NCI-H2107 (cell line): ENCODE measurements at regions not wholly inside any gene's neighbourhood (a gene's known extent, or its start where the extent isn't known, plus 50 kb on each side); places are given as distances from the start of the nearest gene placed in this dataset.

Experiments used
- DNase-seq: peaks from one replicate; lab custom pipeline; 2025; lab: John Stamatoyannopoulos, UW

GRCh38 chr15:47620960-47621681, 96.2 kb upstream of the SEMA6D start:
- DNase-seq, result no peak

DNA sequence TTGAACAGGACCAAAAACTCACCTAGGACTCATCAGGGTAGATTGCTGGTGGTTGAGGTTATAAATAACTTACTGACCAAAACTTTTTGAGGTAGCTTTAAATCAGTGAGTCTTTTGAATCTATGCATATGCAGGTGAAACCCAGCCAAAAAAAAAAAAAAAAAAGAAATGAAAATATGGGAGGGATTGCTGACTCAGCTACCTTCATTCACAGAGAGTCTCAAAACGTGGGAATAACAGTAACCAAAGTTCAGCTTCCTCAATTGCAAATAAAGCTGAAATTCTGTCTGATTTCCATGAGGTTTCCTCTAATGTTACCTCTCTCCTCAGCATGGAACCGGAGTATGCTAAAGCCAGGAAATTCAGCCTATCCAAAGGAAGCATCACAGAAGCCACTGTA, 95.2 kb upstream of the SEMA6D start:
- DNase-seq, result no peak

- no peak for DNase-seq
These were observed 92.8 kb upstream of the SEMA6D start for GRCh38 chr15:47624503-47624902.

DNA sequence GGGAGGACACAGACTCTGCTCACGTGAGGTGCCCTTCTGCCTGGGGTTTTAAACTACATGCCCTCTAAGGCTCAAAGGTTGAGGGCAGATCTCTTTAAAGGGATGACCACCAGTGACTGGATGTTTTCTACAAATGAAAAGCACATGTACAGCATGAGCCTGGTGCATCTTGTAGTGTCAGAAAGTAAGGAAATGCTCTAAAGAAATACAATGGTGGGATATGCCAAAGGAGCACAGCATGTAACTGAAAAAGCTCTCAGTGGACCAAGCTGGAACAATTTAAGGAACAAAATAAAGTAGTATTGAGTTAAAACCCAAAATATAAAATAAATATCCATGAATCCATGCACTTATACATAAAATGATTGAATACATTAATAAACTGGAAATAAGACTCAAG, 78.3 kb upstream of the SEMA6D start:
- no peak for DNase-seq

- no peak for DNase-seq
These were observed 77.2 kb upstream of the SEMA6D start for GRCh38 chr15:47640079-47640478.

GRCh38 chr15:47640901-47641300, 76.4 kb upstream of the SEMA6D start:
- DNase-seq, result no peak

DNA sequence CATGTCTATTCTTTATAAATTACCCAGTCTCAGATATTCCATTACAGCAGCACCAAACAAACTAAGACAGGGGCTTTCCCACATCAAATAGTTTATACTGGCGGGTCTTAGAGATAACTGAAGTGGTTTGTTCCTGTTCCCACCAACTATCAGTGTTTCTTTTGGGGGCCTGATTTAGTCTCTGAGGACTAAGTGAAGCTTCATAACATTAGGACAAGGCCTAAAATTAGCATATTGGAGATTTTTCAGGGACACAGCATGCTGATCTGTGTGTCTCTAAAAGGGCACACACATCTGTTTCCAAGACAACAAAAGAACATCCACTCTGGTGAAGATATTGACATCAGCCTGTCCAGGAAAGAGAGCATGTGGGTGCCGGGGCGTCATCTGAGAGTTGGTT, 72.6 kb upstream of the SEMA6D start:
- DNase-seq, result no peak

- DNase-seq, result no peak
These were observed 66.7 kb upstream of the SEMA6D start for GRCh38 chr15:47650564-47650963.

DNA sequence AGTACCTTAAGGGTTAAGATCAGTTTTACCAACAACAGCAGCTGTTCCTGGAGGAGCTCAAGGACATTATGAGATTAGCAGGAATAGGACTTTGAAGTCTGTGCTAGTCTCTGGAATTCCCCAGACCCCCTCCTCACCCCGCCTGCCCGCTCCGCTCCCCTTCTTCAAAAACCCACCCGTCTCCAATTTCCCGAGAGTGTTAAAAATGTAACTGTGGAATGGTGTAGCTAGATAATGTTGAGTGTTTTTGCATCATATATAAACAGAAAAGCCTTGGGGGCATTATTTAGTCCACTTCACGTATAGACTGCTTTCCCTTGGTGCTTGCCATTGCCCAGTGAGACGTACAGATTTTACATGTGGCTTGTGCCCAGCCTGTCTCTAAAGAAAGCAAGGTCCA, 65.0 kb upstream of the SEMA6D start:
- DNase-seq, result no peak

DNA sequence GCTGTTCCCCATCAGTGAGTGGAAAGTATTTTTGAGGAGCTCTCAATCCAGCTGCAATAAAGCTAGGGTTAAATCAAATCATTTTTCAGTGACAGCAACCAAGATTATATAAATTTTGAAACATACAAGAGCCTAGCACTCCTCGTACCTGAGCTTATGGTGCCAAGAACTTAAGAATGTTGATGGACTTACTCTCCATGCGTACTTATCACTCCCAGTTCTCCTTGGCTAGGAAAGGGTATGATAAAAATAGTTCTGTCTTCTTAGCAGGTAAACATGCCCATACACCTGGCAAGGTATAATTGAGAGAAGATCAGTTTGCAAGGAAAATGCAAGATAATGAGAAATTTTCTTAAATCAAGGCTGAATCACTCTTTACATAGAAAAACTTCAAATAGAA, 64.5 kb upstream of the SEMA6D start:
- no peak for DNase-seq

DNA sequence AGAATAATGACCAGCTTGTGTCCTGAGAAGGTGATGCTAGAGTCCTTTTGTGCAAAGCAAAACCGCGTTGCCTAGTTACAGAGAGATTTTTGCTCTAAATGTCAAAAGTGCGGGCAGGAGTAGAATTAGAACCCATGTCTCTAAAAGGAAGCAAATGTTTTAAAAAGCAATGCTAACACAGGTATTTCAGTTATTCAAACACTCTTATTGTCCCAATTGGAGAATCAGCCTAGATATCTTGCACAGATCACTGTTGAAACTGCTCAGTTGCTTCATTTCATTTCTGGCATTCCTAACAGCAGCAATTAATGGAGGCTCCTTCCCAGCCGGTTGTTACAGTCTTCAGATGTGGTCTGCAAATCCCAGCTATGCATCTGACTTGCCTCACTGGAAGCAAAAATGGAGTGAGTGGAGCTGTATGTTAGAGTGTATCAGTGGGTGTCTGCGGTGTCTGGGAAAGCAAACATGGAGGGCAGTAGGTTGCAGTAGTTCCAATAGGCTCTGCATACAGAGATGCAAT, 55.6 kb upstream of the SEMA6D start:
- DNase-seq, result no peak

GRCh38 chr15:47663101-47663500, 54.2 kb upstream of the SEMA6D start:
- DNase-seq, result no peak
